Brain microvascular endothelial cell (primary cell): ENCODE measurements at regions not wholly inside any gene's neighbourhood (a gene's known extent, or its start where the extent isn't known, plus 50 kb on each side); places are given as distances from the start of the nearest gene placed in this dataset.

Source experiments
- DNase-seq: peaks from one replicate; pipeline ENCODE4 v3.0.0-alpha.2; 2020
- H3K27ac ChIP-seq: fragments of 250-450 bp; sonication (Bioruptor Pico); 2 replicates; pipeline ENCODE4 v1.5.1; 2020; ENCODE audit warnings: mild to moderate bottlenecking, moderate library complexity
- H3K27me3 ChIP-seq: fragments of 250-450 bp; sonication (Bioruptor Pico); replicated peaks from 2 replicates; pipeline ENCODE4 v1.5.1; 2020; ENCODE audit warnings: mild to moderate bottlenecking
- H3K36me3 ChIP-seq: fragments of 250-450 bp; sonication (Bioruptor Pico); replicated peaks from 2 replicates; pipeline ENCODE4 v1.5.1; 2020; ENCODE audit warnings: mild to moderate bottlenecking
- H3K4me3 ChIP-seq: 2 replicates; pipeline ENCODE4 v1.5.1; 2011; ENCODE audit warnings: low read depth, mild to moderate bottlenecking, control low read depth, low read length, moderate library complexity
- CTCF ChIP-seq: IDR thresholded peaks from 2 replicates; pipeline ENCODE4 v1.5.1; 2011; ENCODE audit warnings: low read depth, mild to moderate bottlenecking, moderate library complexity, low read length, control low read depth, inconsistent platforms; ENCODE audit errors: missing control alignments
- in situ Hi-C: cut with HindIII; loops from 2 replicates; pipeline ENCODE4 v1.10.0; 2017; ENCODE audit warnings: low sequenced_read_pairs, low pct_ligation_motif_present

GRCh38 chr12:78340406-78340805, 509.7 kb downstream of the NAV3 start:
- Histone ChIP-seq H3K36me3 (no peaks in the 10 kb centered on the region), H3K27me3 (no peaks in the 10 kb centered on the region), H3K4me3 (no peak overlapping the region), H3K27ac (no peak overlapping the region)
- in situ Hi-C loops = no loop called here
- TF ChIP-seq CTCF = no peak
- DNase-seq = no peak

DNA sequence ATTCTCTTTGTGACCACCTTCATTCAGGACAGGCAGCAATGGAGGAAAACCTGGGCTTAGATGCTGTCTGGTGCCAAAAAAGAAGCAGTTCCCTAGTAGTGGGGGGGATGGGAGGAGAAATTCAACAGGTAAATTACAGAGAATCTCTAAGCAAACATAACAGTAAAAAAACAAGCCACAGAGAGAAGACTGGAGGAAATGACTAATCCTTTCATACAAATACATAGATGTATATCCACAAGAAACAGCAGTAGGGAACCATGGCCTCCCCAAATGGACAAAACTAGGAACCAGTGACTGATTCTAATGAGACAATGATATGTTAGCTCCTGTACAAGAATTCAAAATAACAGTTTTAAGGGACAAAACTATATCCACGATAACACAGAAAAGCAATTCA, 513.0 kb downstream of the NAV3 start:
- Histone ChIP-seq H3K27ac (no peak overlapping the region), H3K36me3 (no peaks in the 10 kb centered on the region), H3K4me3 (no peak overlapping the region), H3K27me3 (no peaks in the 10 kb centered on the region)
- DNase-seq = peak; percentile 0
- TF ChIP-seq CTCF = no peak
- in situ Hi-C loops = no loop called here

DNA sequence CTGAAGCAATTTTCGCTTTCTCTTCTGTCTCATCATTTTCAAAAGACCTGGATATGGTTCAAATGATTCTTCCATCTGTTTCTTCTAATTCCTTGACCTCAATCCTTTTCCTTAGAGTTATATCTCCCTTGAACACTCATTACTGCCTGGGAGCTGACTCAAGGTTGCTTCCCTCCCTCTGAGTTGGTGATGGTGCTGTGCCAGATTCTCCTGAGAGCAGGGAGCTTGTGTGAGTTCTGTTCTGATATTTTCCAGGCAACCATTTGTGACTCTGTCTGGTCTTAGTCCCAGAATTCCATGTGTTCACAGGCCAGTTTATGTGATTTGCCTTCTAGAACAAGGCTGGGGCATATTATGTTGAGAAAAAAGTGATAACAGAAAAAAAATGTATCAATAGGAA, 505.1 kb upstream of the SYT1 start:
- Histone ChIP-seq H3K27ac (no peak overlapping the region), H3K36me3 (no peaks in the 10 kb centered on the region), H3K4me3 (no peak overlapping the region), H3K27me3 (no peaks in the 10 kb centered on the region)
- DNase-seq = peak; percentile 16
- TF ChIP-seq CTCF = no peak
- in situ Hi-C loops = no loop called here

DNA sequence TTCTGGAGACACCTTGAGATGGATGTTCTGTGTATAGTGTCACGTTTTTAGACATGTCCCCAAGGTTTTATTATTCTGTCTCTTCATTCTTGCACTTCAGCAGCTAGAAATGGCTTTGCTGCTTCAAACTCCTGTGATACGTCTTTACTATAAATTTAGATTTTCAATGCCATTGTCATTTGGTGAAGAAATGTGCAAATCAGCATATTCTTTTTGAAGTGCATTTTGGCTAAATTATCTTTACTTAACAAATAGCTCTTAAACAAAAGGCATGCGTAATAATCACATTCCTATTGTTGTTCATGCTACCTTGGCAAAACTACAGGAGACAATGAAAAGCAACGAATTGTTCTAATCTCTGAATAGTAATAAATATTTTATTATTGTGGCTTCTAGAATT, 502.9 kb upstream of the SYT1 start:
- in situ Hi-C loops = no loop called here
- Histone ChIP-seq H3K27ac (no peak overlapping the region), H3K36me3 (no peaks in the 10 kb centered on the region), H3K4me3 (no peak overlapping the region), H3K27me3 (no peaks in the 10 kb centered on the region)
- DNase-seq = no peak
- no peak for TF ChIP-seq CTCF

- H3K4me3 ChIP-seq = no peak overlapping the region
- TF ChIP-seq CTCF = no peak
- H3K27me3 ChIP-seq = no peaks in the 10 kb centered on the region
- no peak overlapping the region for H3K27ac ChIP-seq
- in situ Hi-C loops = no loop called here
- H3K36me3 ChIP-seq = no peaks in the 10 kb centered on the region
- no peak for DNase-seq
These were observed 493.3 kb upstream of the SYT1 start for GRCh38 chr12:78371284-78371683.

DNA sequence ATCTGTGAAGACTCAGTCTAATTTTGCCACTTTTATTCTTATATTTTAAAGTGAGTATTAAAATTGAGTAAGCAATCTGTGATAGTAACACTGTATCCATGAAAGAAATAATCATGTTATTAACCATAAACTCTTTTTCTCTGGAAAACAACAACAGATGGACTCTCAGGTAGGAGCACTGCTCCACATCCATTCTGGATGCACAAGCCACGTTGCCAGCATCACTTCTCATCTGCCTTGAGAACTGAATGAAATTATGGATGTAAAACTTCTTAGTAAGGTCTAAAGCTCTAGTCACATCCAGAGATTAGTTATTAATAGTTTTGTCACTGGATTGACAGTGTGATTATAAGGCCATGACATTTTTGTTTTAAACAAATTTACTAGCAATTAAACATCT, 489.1 kb upstream of the SYT1 start:
- Histone ChIP-seq H3K36me3 (no peaks in the 10 kb centered on the region), H3K4me3 (no peak overlapping the region), H3K27me3 (no peaks in the 10 kb centered on the region), H3K27ac (no peak overlapping the region)
- DNase-seq = no peak
- in situ Hi-C loops = no loop called here
- no peak for TF ChIP-seq CTCF
